BLaER1 (cell line): ENCODE measurements at regions not wholly inside any gene's neighbourhood (a gene's known extent, or its start where the extent isn't known, plus 50 kb on each side); places are given as distances from the start of the nearest gene placed in this dataset.

Experiments
- H3K27ac ChIP-seq: shearing (Covaris generic); formaldehyde crosslinking; 2 replicates; pipeline ENCODE4 v1.8.1; 2022
- H3K27me3 ChIP-seq: shearing (Covaris generic); formaldehyde crosslinking; 2 replicates; pipeline ENCODE4 v1.8.1; 2022
- H3K36me3 ChIP-seq: shearing (Covaris generic); formaldehyde crosslinking; 2 replicates; pipeline ENCODE4 v1.8.1; 2022
- H3K4me1 ChIP-seq: shearing (Covaris generic); formaldehyde crosslinking; 2 replicates; pipeline ENCODE4 v1.8.1; 2022
- H3K4me2 ChIP-seq: shearing (Covaris generic); formaldehyde crosslinking; 2 replicates; pipeline ENCODE4 v1.8.1; 2022
- H3K4me3 ChIP-seq: shearing (Covaris generic); formaldehyde crosslinking; 2 replicates; pipeline ENCODE4 v1.8.1; 2022
- H3K9ac ChIP-seq: shearing (Covaris generic); formaldehyde crosslinking; 2 replicates; pipeline ENCODE4 v1.8.1; 2022
- H3K9me3 ChIP-seq: shearing (Covaris generic); formaldehyde crosslinking; 2 replicates; pipeline ENCODE4 v1.8.1; 2022
- H4K20me1 ChIP-seq: shearing (Covaris generic); formaldehyde crosslinking; 2 replicates; pipeline ENCODE4 v1.8.1; 2022
- Cebpa-rat ChIP-seq: shearing (Covaris generic); IDR thresholded peaks from 2 replicates; pipeline ENCODE4 v1.8.1; 2022

- Histone ChIP-seq H4K20me1 (no peaks in the 10 kb centered on the region), H3K36me3 (no peaks in the 10 kb centered on the region)
- no peak for TF ChIP-seq Cebpa-rat
Observed at GRCh38 chr9:86997156-86997555, 49.9 kb upstream of the GAS1 start.

GRCh38 chr9:86997951-86998350, 50.6 kb upstream of the GAS1 start:
- Histone ChIP-seq H3K27me3 (no peaks in the 10 kb centered on the region), H3K4me2 (no peak overlapping the region), H3K4me1 (no peaks in the 10 kb centered on the region), H3K9me3 (no peaks in the 10 kb centered on the region), H3K36me3 (no peaks in the 10 kb centered on the region), H3K27ac (no peak overlapping the region), H3K9ac (no peak overlapping the region), H3K4me3 (no peak overlapping the region), H4K20me1 (no peaks in the 10 kb centered on the region)
- TF ChIP-seq Cebpa-rat = no peak

More at GRCh38 chr9:86997156-86997555, 49.9 kb upstream of the GAS1 start:
- no peak overlapping the region for H3K4me3 ChIP-seq
- H3K9me3 ChIP-seq = no peaks in the 10 kb centered on the region
- no peak overlapping the region for H3K9ac ChIP-seq
- H3K4me2 ChIP-seq = no peak overlapping the region
- no peaks in the 10 kb centered on the region for H3K4me1 ChIP-seq
- no peaks in the 10 kb centered on the region for H3K27me3 ChIP-seq
- no peak overlapping the region for H3K27ac ChIP-seq

- TF ChIP-seq Cebpa-rat = no peak
- H3K36me3 ChIP-seq = no peaks in the 10 kb centered on the region
- no peaks in the 10 kb centered on the region for H3K9me3 ChIP-seq
- H3K4me2 ChIP-seq = no peak overlapping the region
- H3K4me1 ChIP-seq = no peaks in the 10 kb centered on the region
- H3K4me3 ChIP-seq = no peak overlapping the region
- no peak overlapping the region for H3K9ac ChIP-seq
- H3K27me3 ChIP-seq = no peaks in the 10 kb centered on the region
- H3K27ac ChIP-seq = no peak overlapping the region
- H4K20me1 ChIP-seq = no peaks in the 10 kb centered on the region
Observed at GRCh38 chr9:87002517-87002916, 55.2 kb upstream of the GAS1 start.

- Histone ChIP-seq H3K27me3 (no peaks in the 10 kb centered on the region), H4K20me1 (no peaks in the 10 kb centered on the region), H3K4me2 (no peak overlapping the region), H3K4me1 (no peaks in the 10 kb centered on the region), H3K36me3 (no peaks in the 10 kb centered on the region), H3K4me3 (no peak overlapping the region), H3K9ac (no peak overlapping the region), H3K27ac (no peak overlapping the region), H3K9me3 (no peaks in the 10 kb centered on the region)
- no peak for TF ChIP-seq Cebpa-rat
Observed at GRCh38 chr9:87004016-87004415, 56.7 kb upstream of the GAS1 start.

- Histone ChIP-seq H3K9me3 (no peaks in the 10 kb centered on the region), H3K4me2 (no peak overlapping the region)
Observed at GRCh38 chr9:87006956-87007355, 59.6 kb upstream of the GAS1 start.

GRCh38 chr9:87007711-87008366, 60.5 kb upstream of the GAS1 start:
- no peak overlapping the region for H3K27ac ChIP-seq
- TF ChIP-seq Cebpa-rat = no peak
- no peaks in the 10 kb centered on the region for H3K27me3 ChIP-seq
- H3K36me3 ChIP-seq = no peaks in the 10 kb centered on the region
- H3K4me1 ChIP-seq = no peaks in the 10 kb centered on the region
- 0 out of 2 replicates have a peak, but pooled peaks cover 8% of the 10 kb centered on the region for H3K9me3 ChIP-seq
- no peak overlapping the region for H3K4me2 ChIP-seq
- H3K9ac ChIP-seq = no peak overlapping the region
- no peak overlapping the region for H3K4me3 ChIP-seq
- H4K20me1 ChIP-seq = no peaks in the 10 kb centered on the region

More at GRCh38 chr9:87006956-87007355, 59.6 kb upstream of the GAS1 start:
- no peak overlapping the region for H3K27ac ChIP-seq
- H3K4me1 ChIP-seq = no peaks in the 10 kb centered on the region
- no peaks in the 10 kb centered on the region for H3K36me3 ChIP-seq
- no peak for TF ChIP-seq Cebpa-rat
- H3K27me3 ChIP-seq = no peaks in the 10 kb centered on the region
- H3K4me3 ChIP-seq = no peak overlapping the region
- no peak overlapping the region for H3K9ac ChIP-seq
- H4K20me1 ChIP-seq = no peaks in the 10 kb centered on the region

- Histone ChIP-seq H3K9me3 (0 out of 2 replicates have a peak, but pooled peaks cover 8% of the 10 kb centered on the region), H3K4me3 (no peak overlapping the region), H3K27ac (no peak overlapping the region), H3K4me1 (no peaks in the 10 kb centered on the region), H4K20me1 (no peaks in the 10 kb centered on the region), H3K9ac (no peak overlapping the region), H3K36me3 (no peaks in the 10 kb centered on the region), H3K4me2 (no peak overlapping the region), H3K27me3 (no peaks in the 10 kb centered on the region)
- no peak for TF ChIP-seq Cebpa-rat
Observed at GRCh38 chr9:87008667-87009066, 61.4 kb upstream of the GAS1 start.

GRCh38 chr9:87010626-87011025, 63.3 kb upstream of the GAS1 start:
- Histone ChIP-seq H4K20me1 (no peaks in the 10 kb centered on the region), H3K27ac (no peak overlapping the region), H3K4me3 (no peak overlapping the region), H3K4me1 (no peaks in the 10 kb centered on the region), H3K9ac (no peak overlapping the region), H3K36me3 (no peaks in the 10 kb centered on the region), H3K9me3 (0 out of 2 replicates have a peak, but pooled peaks cover 8% of the 10 kb centered on the region), H3K4me2 (no peak overlapping the region), H3K27me3 (no peaks in the 10 kb centered on the region)
- TF ChIP-seq Cebpa-rat = no peak

GRCh38 chr9:87011551-87011950, 64.2 kb upstream of the GAS1 start:
- Histone ChIP-seq H3K4me2 (no peak overlapping the region), H3K27me3 (no peaks in the 10 kb centered on the region), H4K20me1 (no peaks in the 10 kb centered on the region), H3K9me3 (0 out of 2 replicates have a peak, but pooled peaks cover 8% of the 10 kb centered on the region), H3K4me3 (no peak overlapping the region), H3K36me3 (no peaks in the 10 kb centered on the region), H3K9ac (no peak overlapping the region), H3K4me1 (no peaks in the 10 kb centered on the region), H3K27ac (no peak overlapping the region)
- TF ChIP-seq Cebpa-rat = no peak

- TF ChIP-seq Cebpa-rat = no peak
- H3K27ac ChIP-seq = no peak overlapping the region
- H4K20me1 ChIP-seq = no peaks in the 10 kb centered on the region
- no peaks in the 10 kb centered on the region for H3K36me3 ChIP-seq
- H3K4me3 ChIP-seq = no peak overlapping the region
- no peak overlapping the region for H3K9ac ChIP-seq
- 0 out of 2 replicates have a peak, but pooled peaks cover 8% of the 10 kb centered on the region for H3K9me3 ChIP-seq
- H3K4me2 ChIP-seq = no peak overlapping the region
- no peaks in the 10 kb centered on the region for H3K4me1 ChIP-seq
- no peaks in the 10 kb centered on the region for H3K27me3 ChIP-seq
Observed at GRCh38 chr9:87013490-87013889, 66.2 kb upstream of the GAS1 start.
